WERI-Rb-1 (cell line): ENCODE measurements at regions not wholly inside any gene's neighbourhood (a gene's known extent, or its start where the extent isn't known, plus 50 kb on each side); places are given as distances from the start of the nearest gene placed in this dataset.
A peak's percentile ranks its signal among the peaks of the same experiment; 100 is the strongest.
"Not testable (repeated sequence)": the region's sequence is repeated elsewhere in the genome, so short reads cannot be mapped to it uniquely, and the experiment has no call there.

ENCODE experiments used
- DNase-seq: peaks from one replicate; pipeline ENCODE4 v3.0.0-alpha.2; 2020
- H3K27ac ChIP-seq: fragments of 250-450 bp; sonication (Bioruptor Pico); 2 replicates; pipeline ENCODE4 v1.5.1; 2020; ENCODE audit warnings: mild to moderate bottlenecking, moderate library complexity
- H3K27me3 ChIP-seq: fragments of 250-450 bp; sonication (Bioruptor Pico); 2 replicates; pipeline ENCODE4 v1.5.1; 2021; ENCODE audit warnings: mild to moderate bottlenecking, low read depth, moderate library complexity; ENCODE audit not compliant: insufficient read depth, severe bottlenecking
- H3K36me3 ChIP-seq: fragments of 250-450 bp; sonication (Bioruptor Pico); 2 replicates; pipeline ENCODE4 v1.5.1; 2020; ENCODE audit warnings: mild to moderate bottlenecking, moderate library complexity
- H3K4me3 ChIP-seq: 2 replicates; pipeline ENCODE4 v1.5.1; 2011; ENCODE audit warnings: low read depth, mild to moderate bottlenecking, control low read depth, low read length
- H3K9me3 ChIP-seq: fragments of 250-450 bp; sonication (Bioruptor Pico); 2 replicates; pipeline ENCODE4 v1.5.1; 2021; ENCODE audit warnings: mild to moderate bottlenecking, moderate library complexity; ENCODE audit not compliant: severe bottlenecking
- TF ChIP-seq, protein P1 (sequence below): IDR thresholded peaks from 2 replicates; pipeline ENCODE4 v1.5.1; 2011; ENCODE audit warnings: low read depth, mild to moderate bottlenecking, control low read depth, inconsistent platforms, low read length

DNA sequence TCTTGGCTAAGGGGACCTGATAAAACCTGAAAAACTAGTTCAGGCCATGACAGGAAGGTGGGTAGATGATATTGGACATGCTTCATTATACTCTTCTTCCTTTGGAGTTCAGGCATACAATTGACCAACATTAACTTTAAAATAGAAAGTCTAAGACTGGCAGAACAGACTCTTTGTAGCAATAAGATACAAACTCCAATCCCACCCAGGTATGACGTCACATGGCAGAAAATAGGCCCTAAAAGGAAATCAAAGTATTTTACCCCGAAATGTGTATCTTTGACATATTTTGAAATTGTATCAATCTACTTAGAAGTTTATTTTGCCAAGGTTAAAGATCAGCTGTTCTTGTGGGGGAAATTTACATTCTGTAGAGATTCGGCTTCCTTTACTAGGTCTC lies 198.1 kb upstream of the LRIG3 start:
- H3K27me3 ChIP-seq, result no peaks in the 10 kb centered on the region
- TF ChIP-seq, protein P1, sequence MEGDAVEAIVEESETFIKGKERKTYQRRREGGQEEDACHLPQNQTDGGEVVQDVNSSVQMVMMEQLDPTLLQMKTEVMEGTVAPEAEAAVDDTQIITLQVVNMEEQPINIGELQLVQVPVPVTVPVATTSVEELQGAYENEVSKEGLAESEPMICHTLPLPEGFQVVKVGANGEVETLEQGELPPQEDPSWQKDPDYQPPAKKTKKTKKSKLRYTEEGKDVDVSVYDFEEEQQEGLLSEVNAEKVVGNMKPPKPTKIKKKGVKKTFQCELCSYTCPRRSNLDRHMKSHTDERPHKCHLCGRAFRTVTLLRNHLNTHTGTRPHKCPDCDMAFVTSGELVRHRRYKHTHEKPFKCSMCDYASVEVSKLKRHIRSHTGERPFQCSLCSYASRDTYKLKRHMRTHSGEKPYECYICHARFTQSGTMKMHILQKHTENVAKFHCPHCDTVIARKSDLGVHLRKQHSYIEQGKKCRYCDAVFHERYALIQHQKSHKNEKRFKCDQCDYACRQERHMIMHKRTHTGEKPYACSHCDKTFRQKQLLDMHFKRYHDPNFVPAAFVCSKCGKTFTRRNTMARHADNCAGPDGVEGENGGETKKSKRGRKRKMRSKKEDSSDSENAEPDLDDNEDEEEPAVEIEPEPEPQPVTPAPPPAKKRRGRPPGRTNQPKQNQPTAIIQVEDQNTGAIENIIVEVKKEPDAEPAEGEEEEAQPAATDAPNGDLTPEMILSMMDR, result no peak
- no peaks in the 10 kb centered on the region for H3K9me3 ChIP-seq
- H3K36me3 ChIP-seq, result no peaks in the 10 kb centered on the region
- no peak overlapping the region for H3K27ac ChIP-seq
- no peak overlapping the region for H3K4me3 ChIP-seq
- no peak for DNase-seq

DNA sequence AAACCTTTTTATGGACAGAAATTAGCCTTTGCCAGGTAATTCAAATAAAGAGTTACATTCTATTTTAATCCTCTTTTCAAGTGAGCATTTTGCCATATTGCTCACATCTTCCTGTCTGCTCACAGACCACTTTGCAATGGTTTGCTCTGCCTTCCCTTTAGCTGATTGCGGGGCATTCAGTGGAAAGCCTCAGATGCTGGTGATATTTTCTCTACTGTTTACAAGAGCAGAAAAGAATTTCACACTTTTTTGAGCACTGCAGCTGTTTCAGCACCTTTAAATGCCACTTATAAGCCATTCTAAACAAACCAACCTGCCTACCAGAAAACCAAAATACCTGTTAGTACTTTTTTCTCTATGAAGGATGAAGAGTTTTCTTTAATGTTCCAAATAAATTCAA lies 195.7 kb upstream of the LRIG3 start:
- H3K27me3 ChIP-seq, result no peaks in the 10 kb centered on the region
- H3K9me3 ChIP-seq, result no peaks in the 10 kb centered on the region
- TF ChIP-seq, protein P1, result no peak
- H3K36me3 ChIP-seq, result no peaks in the 10 kb centered on the region
- no peak for DNase-seq
- no peak overlapping the region for H3K27ac ChIP-seq
- no peak overlapping the region for H3K4me3 ChIP-seq

DNA sequence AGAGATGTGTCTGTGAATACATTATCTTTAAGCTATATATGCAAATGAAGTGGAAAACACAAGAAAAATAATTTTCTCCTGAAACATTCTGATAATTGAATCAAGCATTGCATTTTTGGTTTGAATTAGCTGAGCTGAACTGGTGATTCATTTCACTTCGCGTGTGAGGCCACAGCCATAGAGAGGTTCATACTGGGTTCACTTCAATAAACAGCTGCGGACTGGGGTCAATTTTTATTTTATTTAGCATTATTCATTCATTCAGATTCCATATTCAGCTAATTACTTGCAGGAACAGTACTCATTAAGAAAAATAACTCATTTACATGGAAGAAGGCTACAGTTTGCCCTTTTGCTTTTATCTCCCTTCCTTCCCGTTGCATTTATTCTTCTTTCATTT lies 195.2 kb upstream of the LRIG3 start:
- no peak for DNase-seq
- H3K4me3 ChIP-seq, result no peak overlapping the region
- H3K9me3 ChIP-seq, result no peaks in the 10 kb centered on the region
- H3K27ac ChIP-seq, result no peak overlapping the region
- TF ChIP-seq, protein P1, result no peak
- no peaks in the 10 kb centered on the region for H3K27me3 ChIP-seq
- no peaks in the 10 kb centered on the region for H3K36me3 ChIP-seq

DNA sequence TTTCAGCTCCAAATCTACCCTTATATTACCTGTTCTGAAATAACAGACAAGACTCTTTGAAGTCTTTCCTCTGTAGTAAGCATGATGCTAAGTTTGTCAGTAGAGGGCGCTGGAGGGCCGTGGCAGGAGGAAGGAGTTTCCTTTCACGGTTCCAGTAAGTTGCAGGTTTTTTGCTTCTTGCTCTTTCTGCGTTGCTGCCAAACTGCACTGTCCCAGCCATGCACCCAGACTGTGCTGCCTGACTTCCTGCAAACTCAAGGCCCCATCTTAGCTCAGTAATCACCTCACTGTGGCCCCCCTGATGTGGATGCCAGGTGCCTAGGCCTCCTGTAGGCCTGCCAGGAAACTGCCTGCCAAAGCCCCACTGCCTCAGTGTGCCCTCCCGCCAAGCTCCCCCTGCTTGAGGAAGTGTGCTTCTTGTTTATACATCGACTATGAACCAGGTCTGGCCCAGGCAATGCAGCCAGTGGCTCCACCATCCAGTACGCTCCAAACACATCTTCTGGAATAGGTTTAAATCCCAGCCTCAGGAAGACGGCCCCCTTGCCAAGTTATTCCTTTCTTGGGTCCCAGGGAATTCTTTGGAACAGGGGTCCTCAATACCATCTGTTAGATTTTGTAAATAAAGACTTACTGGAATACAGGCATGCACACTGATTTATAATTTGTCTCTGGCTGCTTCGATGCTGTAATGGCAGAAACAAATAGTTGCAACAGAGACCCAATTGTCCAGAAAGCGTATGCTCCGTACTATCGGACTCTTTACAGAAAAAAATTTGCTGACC lies 193.7 kb upstream of the LRIG3 start:
- Histone ChIP-seq H3K36me3 (no peaks in the 10 kb centered on the region), H3K27ac (no peak overlapping the region), H3K27me3 (no peaks in the 10 kb centered on the region), H3K4me3 (no peak overlapping the region), H3K9me3 (no peaks in the 10 kb centered on the region)
- TF ChIP-seq, protein P1, result peak; percentile 81
- peak; percentile 77 for DNase-seq

DNA sequence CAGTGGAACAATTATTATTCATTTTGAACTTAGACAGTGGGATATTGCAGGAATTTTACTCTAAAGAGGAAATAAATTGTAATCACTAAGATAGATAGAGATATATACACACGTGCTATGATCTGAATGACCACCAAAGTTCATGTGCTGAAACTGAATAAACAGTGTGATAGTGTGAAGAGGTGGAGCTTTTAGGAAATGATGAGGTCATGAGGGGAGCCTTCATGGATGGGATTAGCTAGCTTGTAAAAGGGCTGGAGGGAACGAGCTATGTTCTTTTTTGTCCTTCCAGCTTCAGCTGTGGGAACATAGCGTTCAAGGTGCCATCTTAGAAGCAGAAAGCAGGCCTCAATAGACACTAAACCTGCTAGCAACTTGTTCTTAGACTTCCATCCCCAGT lies 191.5 kb upstream of the LRIG3 start:
- Histone ChIP-seq H3K27me3 (no peaks in the 10 kb centered on the region), H3K36me3 (no peaks in the 10 kb centered on the region), H3K9me3 (no peaks in the 10 kb centered on the region), H3K27ac (no peak overlapping the region), H3K4me3 (no peak overlapping the region)
- no peak for DNase-seq
- TF ChIP-seq, protein P1, result no peak

DNA sequence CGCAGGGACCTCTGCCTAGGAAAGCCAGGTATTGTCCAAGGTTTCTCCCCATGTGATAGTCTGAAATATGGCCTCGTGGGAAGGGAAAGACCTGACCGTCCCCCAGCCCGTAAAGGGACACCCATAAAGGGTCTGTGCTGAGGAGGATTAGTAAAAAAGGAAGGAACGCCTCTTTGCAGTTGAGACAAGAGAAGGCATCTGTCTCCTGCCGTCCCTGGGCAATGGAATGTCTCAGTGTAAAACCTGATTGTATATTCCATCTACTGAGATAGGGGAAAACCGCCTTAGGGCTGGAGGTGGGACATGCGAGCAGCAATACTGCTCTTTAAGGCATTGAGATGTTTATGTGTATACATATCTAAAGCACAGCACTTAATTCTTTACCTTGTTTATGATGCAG lies 188.2 kb upstream of the LRIG3 start:
- H3K4me3 ChIP-seq, DNase-seq, H3K9me3 ChIP-seq, H3K27ac ChIP-seq, H3K36me3 ChIP-seq, H3K27me3 ChIP-seq: not testable (repeated sequence)
